Prostate gland (tissue), 2 donors: ENCODE measurements at regions not wholly inside any gene's neighbourhood (a gene's known extent, or its start where the extent isn't known, plus 50 kb on each side); places are given as distances from the start of the nearest gene placed in this dataset.

ENCODE experiments used
- POLR2A ChIP-seq: fragments of 450-650 bp; IDR thresholded peaks from one replicate; pipeline ENCODE4 v1.6.1; 2016; ENCODE audit warnings: antibody characterized with exemption, mild to moderate bottlenecking
- TF ChIP-seq, protein P1 (sequence below), 4 experiments: fragments of 200-600 bp in 2 of 4; fragments of 450-650 bp in 2 of 4; sonication (generic) in 2 of 4; IDR thresholded peaks; 1 replicate in 3 of 4; 2 replicates in 1 of 4; pipeline ENCODE4 v1.5.1; 2016 to 2019; ENCODE audit warnings: antibody characterized with exemption in 4 of 4, mild to moderate bottlenecking in 2 of 4, moderate library complexity in 2 of 4

DNA sequence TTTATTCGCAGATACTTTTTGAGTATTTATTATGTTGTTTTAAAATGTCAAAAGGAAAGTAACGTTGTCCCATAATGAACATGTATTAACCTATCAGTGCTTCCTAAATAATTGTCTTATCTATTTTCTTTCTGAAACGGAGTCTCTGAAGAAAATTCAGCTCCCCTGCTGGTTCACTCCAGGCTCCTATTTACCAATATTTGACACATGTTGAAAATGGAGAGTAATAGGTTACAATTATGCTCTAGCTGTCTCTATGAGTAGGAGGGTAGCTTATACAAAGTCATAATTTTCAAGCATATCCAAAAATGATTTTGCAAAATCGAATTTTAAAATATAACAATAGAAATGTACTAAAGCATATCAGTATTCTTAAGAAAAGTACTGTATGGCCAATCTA lies 844.1 kb downstream of the CDH18 start:
- TF ChIP-seq POLR2A = no peak
- TF ChIP-seq, protein P1, sequence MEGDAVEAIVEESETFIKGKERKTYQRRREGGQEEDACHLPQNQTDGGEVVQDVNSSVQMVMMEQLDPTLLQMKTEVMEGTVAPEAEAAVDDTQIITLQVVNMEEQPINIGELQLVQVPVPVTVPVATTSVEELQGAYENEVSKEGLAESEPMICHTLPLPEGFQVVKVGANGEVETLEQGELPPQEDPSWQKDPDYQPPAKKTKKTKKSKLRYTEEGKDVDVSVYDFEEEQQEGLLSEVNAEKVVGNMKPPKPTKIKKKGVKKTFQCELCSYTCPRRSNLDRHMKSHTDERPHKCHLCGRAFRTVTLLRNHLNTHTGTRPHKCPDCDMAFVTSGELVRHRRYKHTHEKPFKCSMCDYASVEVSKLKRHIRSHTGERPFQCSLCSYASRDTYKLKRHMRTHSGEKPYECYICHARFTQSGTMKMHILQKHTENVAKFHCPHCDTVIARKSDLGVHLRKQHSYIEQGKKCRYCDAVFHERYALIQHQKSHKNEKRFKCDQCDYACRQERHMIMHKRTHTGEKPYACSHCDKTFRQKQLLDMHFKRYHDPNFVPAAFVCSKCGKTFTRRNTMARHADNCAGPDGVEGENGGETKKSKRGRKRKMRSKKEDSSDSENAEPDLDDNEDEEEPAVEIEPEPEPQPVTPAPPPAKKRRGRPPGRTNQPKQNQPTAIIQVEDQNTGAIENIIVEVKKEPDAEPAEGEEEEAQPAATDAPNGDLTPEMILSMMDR (IDR thresholded peaks at IDR 0.05) = no peak
